Endodermal cell (in vitro differentiated cells): ENCODE measurements at regions not wholly inside any gene's neighbourhood (a gene's known extent, or its start where the extent isn't known, plus 50 kb on each side); places are given as distances from the start of the nearest gene placed in this dataset.

ENCODE experiments used
- DNase-seq: peaks from one replicate; pipeline ENCODE4 v3.0.0-alpha.2; 2017
- H3K27ac ChIP-seq: 2 replicates; pipeline ENCODE4 v1.5.1; 2013; ENCODE audit warnings: mild to moderate bottlenecking, low read depth, low read length, moderate library complexity
- H3K27me3 ChIP-seq: 2 replicates; pipeline ENCODE4 v1.6.1; 2013; ENCODE audit warnings: mild to moderate bottlenecking, low read length, moderate library complexity; ENCODE audit not compliant: insufficient read depth, control insufficient read depth, poor library complexity, severe bottlenecking
- H3K36me3 ChIP-seq: 2 replicates; pipeline ENCODE4 v1.7.0; 2013; ENCODE audit warnings: mild to moderate bottlenecking, low read length, moderate library complexity; ENCODE audit not compliant: control insufficient read depth, insufficient read depth
- H3K4me1 ChIP-seq: one replicate; pipeline ENCODE4 v1.7.0; 2013; ENCODE audit warnings: low read length; ENCODE audit not compliant: control insufficient read depth, insufficient read depth
- H3K4me3 ChIP-seq: 2 replicates; pipeline ENCODE4 v1.5.1; 2013; ENCODE audit warnings: mild to moderate bottlenecking, low read length, moderate library complexity
- H3K9ac ChIP-seq: 2 replicates; pipeline ENCODE4 v1.6.1; 2013; ENCODE audit warnings: mild to moderate bottlenecking, low read length, moderate library complexity; ENCODE audit not compliant: poor library complexity, severe bottlenecking; ENCODE audit errors: extremely low read depth
- H3K9me3 ChIP-seq: 2 replicates; pipeline ENCODE4 v1.6.1; 2013; ENCODE audit warnings: mild to moderate bottlenecking, low read length, moderate library complexity; ENCODE audit not compliant: control insufficient read depth
- H3K27ac Mint-ChIP-seq: 2 replicates; pipeline ENCODE4 v1.8.0; 2020; ENCODE audit warnings: mixed read lengths
- H3K27me3 Mint-ChIP-seq: 2 replicates; pipeline ENCODE4 v1.8.0; 2021; ENCODE audit warnings: mild to moderate bottlenecking, mixed read lengths; ENCODE audit not compliant: insufficient read depth
- H3K36me3 Mint-ChIP-seq: 2 replicates; pipeline ENCODE4 v1.8.0; 2020; ENCODE audit warnings: low read depth, mixed read lengths
- H3K4me1 Mint-ChIP-seq: 2 replicates; pipeline ENCODE4 v1.8.0; 2020; ENCODE audit warnings: mixed read lengths
- H3K4me3 Mint-ChIP-seq: 2 replicates; pipeline ENCODE4 v1.8.0; 2020; ENCODE audit warnings: mild to moderate bottlenecking, moderate library complexity, mixed read lengths
- H3K9me3 Mint-ChIP-seq: 2 replicates; pipeline ENCODE4 v1.8.0; 2020; ENCODE audit warnings: mild to moderate bottlenecking, mixed read lengths
- CTCF ChIP-seq: fragments of 200-600 bp; sonication (generic); conservative IDR thresholded peaks from 2 replicates; pipeline ENCODE4 v1.5.0; 2021; ENCODE audit warnings: antibody characterized with exemption, mild to moderate bottlenecking
- WGBS, 2 experiments: methylation state at CpG; one replicate each; pipeline versions ENCODE4 v1.1.5 to v1.1.7; 2013; ENCODE audit warnings: missing lambda C conversion rate in 2 of 2, mixed read lengths in 1 of 2; ENCODE audit not compliant: insufficient coverage in 1 of 2, insufficient read length in 1 of 2; 5-methylcytosine and 5-hydroxymethylcytosine counted together

- Histone ChIP-seq H3K9me3 (no peaks in the 10 kb centered on the region), H3K36me3 (no peaks in the 10 kb centered on the region), H3K4me3 (no peak overlapping the region), H3K4me1 (peaks cover 3% of the 10 kb centered on the region), H3K27ac (no peak overlapping the region), H3K27me3 (no peaks in the 10 kb centered on the region), H3K9ac (no peak overlapping the region)
- Mint-ChIP-seq H3K27me3 (no peaks in the 10 kb centered on the region), H3K4me3 (no peak overlapping the region), H3K4me1 (peaks cover 8% of the 10 kb centered on the region), H3K36me3 (no peaks in the 10 kb centered on the region), H3K9me3 (no peaks in the 10 kb centered on the region), H3K27ac (no peak overlapping the region)
- 88 to 94% methylated on average over 2 to 5 of the region's 5 CpGs for WGBS, 2 experiments
- no peak for DNase-seq
- no peak for TF ChIP-seq CTCF
These were observed 139.1 kb upstream of the TACR1 start for GRCh38 chr2:75338461-75338860.

- Mint-ChIP-seq H3K27me3 (no peaks in the 10 kb centered on the region), H3K4me3 (no peak overlapping the region), H3K27ac (no peak overlapping the region), H3K36me3 (no peaks in the 10 kb centered on the region), H3K4me1 (peaks cover 8% of the 10 kb centered on the region), H3K9me3 (no peaks in the 10 kb centered on the region)
- H3K9ac ChIP-seq, result no peak overlapping the region
- no peak for DNase-seq
- peaks cover 3% of the 10 kb centered on the region for H3K4me1 ChIP-seq
- no peak overlapping the region for H3K27ac ChIP-seq
- H3K36me3 ChIP-seq, result no peaks in the 10 kb centered on the region
- no peak for TF ChIP-seq CTCF
- H3K4me3 ChIP-seq, result no peak overlapping the region
- WGBS, 2 experiments, result 95 to 100% methylated on average over 1 to 3 of the region's 3 CpGs
- H3K9me3 ChIP-seq, result no peaks in the 10 kb centered on the region
- H3K27me3 ChIP-seq, result no peaks in the 10 kb centered on the region
These were observed 138.3 kb upstream of the TACR1 start for GRCh38 chr2:75337619-75338018.

- peaks cover 3% of the 10 kb centered on the region for H3K4me1 ChIP-seq
- H3K36me3 ChIP-seq, result no peaks in the 10 kb centered on the region
- no peaks in the 10 kb centered on the region for H3K36me3 Mint-ChIP-seq
- no peak overlapping the region for H3K4me3 ChIP-seq
- WGBS, 2 experiments, result 99% methylated on average over 4 of the region's 5 CpGs; no CpG with 5 or more reads in 1 of the 2 experiments
- no peaks in the 10 kb centered on the region for H3K9me3 Mint-ChIP-seq
- H3K27ac ChIP-seq, result no peak overlapping the region
- DNase-seq, result no peak
- no peak overlapping the region for H3K4me3 Mint-ChIP-seq
- H3K27ac Mint-ChIP-seq, result no peak overlapping the region
- no peak for TF ChIP-seq CTCF
- H3K27me3 ChIP-seq, result no peaks in the 10 kb centered on the region
- no peaks in the 10 kb centered on the region for H3K27me3 Mint-ChIP-seq
- no peak overlapping the region for H3K9ac ChIP-seq
- no peaks in the 10 kb centered on the region for H3K9me3 ChIP-seq
- peaks cover 8% of the 10 kb centered on the region for H3K4me1 Mint-ChIP-seq
These were observed 137.7 kb upstream of the TACR1 start for GRCh38 chr2:75337016-75337415.
